HepG2 (cell line): ENCODE measurements at regions not wholly inside any gene's neighbourhood (a gene's known extent, or its start where the extent isn't known, plus 50 kb on each side); places are given as distances from the start of the nearest gene placed in this dataset.

ENCODE experiments used
- ATF1 ChIP-seq: IDR thresholded peaks from 2 replicates; pipeline ENCODE4 v1.6.1; 2016; ENCODE audit warnings: mild to moderate bottlenecking, control low read depth
- BORCS8-MEF2B ChIP-seq: sonication (generic); formaldehyde crosslinking; IDR thresholded peaks from 2 replicates; pipeline ENCODE4 v1.8.0; 2022; ENCODE audit warnings: mild to moderate bottlenecking, missing genetic modification reagents
- CENPT ChIP-seq: sonication (generic); formaldehyde crosslinking; IDR thresholded peaks from 2 replicates; pipeline ENCODE4 v1.8.0; 2022; ENCODE audit warnings: low read depth, mild to moderate bottlenecking, moderate library complexity, missing genetic modification reagents
- FOXO1 ChIP-seq: sonication (generic); formaldehyde crosslinking; IDR thresholded peaks from 2 replicates; pipeline ENCODE4 v1.4.0; 2020; ENCODE audit warnings: missing genetic modification reagents
- FOXP1 ChIP-seq, 2 experiments: fragments of 450-650 bp in 1 of 2; IDR thresholded peaks; 2 replicates each; pipeline ENCODE4 v1.6.1; 2017 to 2018; ENCODE audit warnings: antibody characterized with exemption in 1 of 2
- HOXA7 ChIP-seq: sonication (generic); formaldehyde crosslinking; IDR thresholded peaks from 2 replicates; pipeline ENCODE4 v1.8.1; 2022; ENCODE audit warnings: mild to moderate bottlenecking, missing genetic modification reagents, moderate library complexity
- KDM4B ChIP-seq: sonication (generic); formaldehyde crosslinking; IDR thresholded peaks from 2 replicates; pipeline ENCODE4 v1.4.0; 2020; ENCODE audit warnings: missing genetic modification reagents
- KDM5B ChIP-seq: sonication (generic); formaldehyde crosslinking; IDR thresholded peaks from 2 replicates; pipeline ENCODE4 v1.4.0; 2020; ENCODE audit warnings: missing genetic modification reagents, mild to moderate bottlenecking, borderline replicate concordance
- MEF2D ChIP-seq: sonication (generic); formaldehyde crosslinking; IDR thresholded peaks from 2 replicates; pipeline ENCODE4 v1.5.1; 2020; ENCODE audit warnings: mild to moderate bottlenecking, missing genetic modification reagents
- MNT ChIP-seq: fragments of 450-650 bp; IDR thresholded peaks from 2 replicates; pipeline ENCODE4 v1.6.1; 2016
- NR2F1 ChIP-seq, 2 experiments: fragments of 450-650 bp in 1 of 2; formaldehyde crosslinking in 1 of 2; IDR thresholded peaks; 2 replicates each; pipeline versions ENCODE4 v1.5.0 to v1.6.1; 2016 to 2020; ENCODE audit warnings: mild to moderate bottlenecking in 1 of 2, missing compliant biosample characterization in 1 of 2, missing genetic modification reagents in 1 of 2, moderate library complexity in 1 of 2
- PAF1 ChIP-seq: IDR thresholded peaks from 2 replicates; pipeline ENCODE4 v1.6.1; 2016; ENCODE audit warnings: missing genetic modification reagents, missing compliant biosample characterization
- RARA ChIP-seq: IDR thresholded peaks from 2 replicates; pipeline ENCODE4 v1.6.1; 2016; ENCODE audit warnings: missing genetic modification reagents, missing compliant biosample characterization
- SAP130 ChIP-seq: IDR thresholded peaks from 2 replicates; pipeline ENCODE4 v1.6.1; 2016; ENCODE audit warnings: low read depth
- SUZ12 ChIP-seq: fragments of 150-350 bp; IDR thresholded peaks from 2 replicates; pipeline ENCODE4 v1.6.1; 2014; ENCODE audit warnings: low read depth, low read length
- ZBTB37 ChIP-seq: sonication (generic); formaldehyde crosslinking; IDR thresholded peaks from 2 replicates; pipeline ENCODE4 v1.4.0; 2020; ENCODE audit warnings: mild to moderate bottlenecking, missing genetic modification reagents
- ZBTB44 ChIP-seq: sonication (generic); formaldehyde crosslinking; IDR thresholded peaks from 2 replicates; pipeline ENCODE4 v1.4.0; 2020; ENCODE audit warnings: missing genetic modification reagents
- ZFP82 ChIP-seq: sonication (generic); formaldehyde crosslinking; IDR thresholded peaks from 2 replicates; pipeline ENCODE4 v1.5.1; 2020; ENCODE audit warnings: mild to moderate bottlenecking, missing genetic modification reagents, borderline replicate concordance
- ZNF230 ChIP-seq: sonication (generic); formaldehyde crosslinking; IDR thresholded peaks from 2 replicates; pipeline ENCODE4 v1.4.0; 2020; ENCODE audit warnings: mild to moderate bottlenecking, missing genetic modification reagents
- ZNF503 ChIP-seq: sonication (generic); formaldehyde crosslinking; IDR thresholded peaks from 2 replicates; pipeline ENCODE4 v1.4.0; 2020; ENCODE audit warnings: missing genetic modification reagents
- ZNF598 ChIP-seq: sonication (generic); formaldehyde crosslinking; IDR thresholded peaks from 2 replicates; pipeline ENCODE4 v1.5.1; 2020; ENCODE audit warnings: mild to moderate bottlenecking, missing genetic modification reagents, borderline replicate concordance
- ZNF607 ChIP-seq: sonication (generic); formaldehyde crosslinking; IDR thresholded peaks from 2 replicates; pipeline ENCODE4 v1.5.1; 2020; ENCODE audit warnings: missing genetic modification reagents, mild to moderate bottlenecking, borderline replicate concordance
- ZNF614 ChIP-seq: IDR thresholded peaks from 2 replicates; pipeline ENCODE4 v1.6.1; 2018; ENCODE audit warnings: missing biosample characterization, missing genetic modification reagents, inconsistent platforms, borderline replicate concordance
- ZNF891 ChIP-seq: sonication (generic); formaldehyde crosslinking; IDR thresholded peaks from 2 replicates; pipeline ENCODE4 v1.5.0; 2020; ENCODE audit warnings: mild to moderate bottlenecking, missing genetic modification reagents

- no peak; the same call in 1 of the 2 replicates for TF ChIP-seq ZNF607 (CRISPR knock-in tag)
- TF ChIP-seq ZNF614 (CRISPR knock-in tag): peak; percentile 76; the same call in 1 of the 2 replicates
- TF ChIP-seq RARA: peak; percentile 80
- no peak for TF ChIP-seq SUZ12
- no peak; the same call in 1 of the 2 replicates for TF ChIP-seq FOXP1 (IDR thresholded peaks at IDR 0.05)
- peak; percentile 90 for TF ChIP-seq FOXP1 (CRISPR knock-in tag; IDR thresholded peaks at IDR 0.05)
- TF ChIP-seq MEF2D: peak; percentile 90; the same call in 1 of the 2 replicates
- no peak for TF ChIP-seq BORCS8-MEF2B (CRISPR knock-in tag)
- TF ChIP-seq KDM4B (CRISPR knock-in tag): no peak
- no peak for TF ChIP-seq MNT
- peak; percentile 25; the same call in 1 of the 2 replicates for TF ChIP-seq ZNF503
- TF ChIP-seq ZNF891 (CRISPR knock-in tag): no peak
- TF ChIP-seq CENPT (CRISPR knock-in tag): no peak
- TF ChIP-seq KDM5B (CRISPR knock-in tag): no peak
- TF ChIP-seq ZNF230: peak; percentile 68; the same call in 1 of the 2 replicates
- peak in 1 of 2 experiments; percentile 67; a peak in 3 of 4 replicates for TF ChIP-seq NR2F1 (CRISPR knock-in tag; IDR thresholded peaks at IDR 0.05)
- TF ChIP-seq HOXA7 (CRISPR knock-in tag): no peak; the same call in 1 of the 2 replicates
- TF ChIP-seq ZBTB37 (CRISPR knock-in tag): no peak
- TF ChIP-seq ZBTB44: no peak
- peak; percentile 39; the same call in 1 of the 2 replicates for TF ChIP-seq FOXO1
- TF ChIP-seq ZNF598 (CRISPR knock-in tag): no peak
- TF ChIP-seq PAF1 (CRISPR knock-in tag): no peak
- TF ChIP-seq SAP130 (CRISPR knock-in tag): peak; percentile 68
- peak; percentile 58; the same call in 1 of the 2 replicates for TF ChIP-seq ATF1 (CRISPR knock-in tag)
- TF ChIP-seq ZFP82: no peak
These were observed 534.0 kb downstream of the CBLN4 start (continued) for GRCh38 chr20:55471052-55472006.
